GM18861 (cell line): ENCODE measurements at regions not wholly inside any gene's neighbourhood (a gene's known extent, or its start where the extent isn't known, plus 50 kb on each side); places are given as distances from the start of the nearest gene placed in this dataset.

Experiments used
- ATAC-seq: cut with Tn5 transposase; IDR thresholded peaks from one replicate; pipeline ENCODE4 v1.9.1; 2021; ENCODE audit not compliant: unreplicated experiment

- ATAC-seq: no peak
Observed at GRCh38 chrX:16444353-16444752, 205.6 kb upstream of the S100G start.

- peak; percentile 80 for ATAC-seq
Observed at GRCh38 chrX:16445166-16445752, 204.7 kb upstream of the S100G start.

- no peak for ATAC-seq
Observed at GRCh38 chrX:16451334-16451733, 198.6 kb upstream of the S100G start.

GRCh38 chrX:16454926-16455325 is 195.0 kb upstream of the S100G start:
- no peak for ATAC-seq

- ATAC-seq: no peak
Observed at GRCh38 chrX:16457239-16457638, 192.7 kb upstream of the S100G start.

GRCh38 chrX:16458208-16458607 is 191.8 kb upstream of the S100G start:
- ATAC-seq: no peak

GRCh38 chrX:16459008-16459407 is 190.9 kb upstream of the S100G start:
- no peak for ATAC-seq

GRCh38 chrX:16461968-16462367 is 188.0 kb upstream of the S100G start:
- ATAC-seq: no peak

GRCh38 chrX:16462912-16463311 is 187.0 kb upstream of the S100G start:
- no peak for ATAC-seq

GRCh38 chrX:16464369-16464768 is 185.6 kb upstream of the S100G start:
- ATAC-seq: no peak

- no peak for ATAC-seq
Observed at GRCh38 chrX:16465081-16465876, 184.7 kb upstream of the S100G start.

GRCh38 chrX:16466640-16467432 is 183.1 kb upstream of the S100G start:
- no peak for ATAC-seq

- ATAC-seq: no peak
Observed at GRCh38 chrX:16469870-16470269, 180.1 kb upstream of the S100G start.

GRCh38 chrX:16472345-16472744 is 177.6 kb upstream of the S100G start:
- ATAC-seq: no peak

GRCh38 chrX:16474511-16474910 is 175.4 kb upstream of the S100G start:
- ATAC-seq: no peak

GRCh38 chrX:16476009-16476408 is 173.9 kb upstream of the S100G start:
- ATAC-seq: no peak

- ATAC-seq: no peak
Observed at GRCh38 chrX:16476692-16477091, 173.3 kb upstream of the S100G start.

GRCh38 chrX:16479206-16479869 is 170.6 kb upstream of the S100G start:
- ATAC-seq: no peak

GRCh38 chrX:16480049-16480448 is 169.9 kb upstream of the S100G start:
- no peak for ATAC-seq

GRCh38 chrX:16484338-16484737 is 165.6 kb upstream of the S100G start:
- ATAC-seq: no peak

GRCh38 chrX:16487620-16488385 is 162.2 kb upstream of the S100G start:
- no peak for ATAC-seq
